ENCODE measurements at regions not wholly inside any gene's neighbourhood (a gene's known extent, or its start where the extent isn't known, plus 50 kb on each side); places are given as distances from the start of the nearest gene placed in this dataset.

- no peak for DNase-seq
These were observed 375.3 kb downstream of the PLOD2 start for GRCh38 chr3:145785668-145786067.

- DNase-seq, result no peak
These were observed 363.0 kb downstream of the PLOD2 start for GRCh38 chr3:145798007-145798406.

GRCh38 chr3:145798696-145799537 is 362.1 kb downstream of the PLOD2 start:
- DNase-seq, result no peak

GRCh38 chr3:145801696-145802095 is 359.3 kb downstream of the PLOD2 start:
- DNase-seq, result no peak

GRCh38 chr3:145807990-145808389 is 353.0 kb downstream of the PLOD2 start:
- DNase-seq, result no peak

GRCh38 chr3:145812391-145812790 is 348.6 kb downstream of the PLOD2 start:
- no peak for DNase-seq

- no peak for DNase-seq
These were observed 345.1 kb downstream of the PLOD2 start for GRCh38 chr3:145815707-145816413.

- DNase-seq, result no peak
These were observed 343.0 kb downstream of the PLOD2 start for GRCh38 chr3:145817870-145818483.

- no peak for DNase-seq
These were observed 340.8 kb downstream of the PLOD2 start for GRCh38 chr3:145820170-145820569.

- no peak for DNase-seq
These were observed 318.6 kb downstream of the PLOD2 start for GRCh38 chr3:145842294-145842902.

GRCh38 chr3:145843561-145843960 is 317.4 kb downstream of the PLOD2 start:
- no peak for DNase-seq

- no peak for DNase-seq
These were observed 311.9 kb downstream of the PLOD2 start for GRCh38 chr3:145849115-145849514.

- DNase-seq, result no peak
These were observed 306.5 kb downstream of the PLOD2 start for GRCh38 chr3:145854499-145854898.

GRCh38 chr3:145857956-145858355 is 303.0 kb downstream of the PLOD2 start:
- no peak for DNase-seq

GRCh38 chr3:145864336-145864735 is 296.6 kb downstream of the PLOD2 start:
- DNase-seq, result no peak

- no peak for DNase-seq
These were observed 295.5 kb downstream of the PLOD2 start for GRCh38 chr3:145865399-145866018.

- DNase-seq, result no peak
These were observed 291.0 kb downstream of the PLOD2 start for GRCh38 chr3:145869958-145870357.

GRCh38 chr3:145882436-145882835 is 278.5 kb downstream of the PLOD2 start:
- DNase-seq, result no peak

- DNase-seq, result no peak
These were observed 271.3 kb downstream of the PLOD2 start for GRCh38 chr3:145889730-145890129.

GRCh38 chr3:145892869-145893268 is 268.1 kb downstream of the PLOD2 start:
- DNase-seq, result no peak

- DNase-seq, result no peak
These were observed 267.7 kb downstream of the PLOD2 start for GRCh38 chr3:145893331-145893730.

- DNase-seq, result no peak
These were observed 262.5 kb downstream of the PLOD2 start for GRCh38 chr3:145898487-145898886.

GRCh38 chr3:145899241-145899640 is 261.7 kb downstream of the PLOD2 start:
- no peak for DNase-seq

Measured in hematopoietic multipotent progenitor cell treated with erythropoietin and hydrocortisone succinate and interleukin-3 and kit ligand, for 8 days (in vitro differentiated cells).